Panc1 (cell line): ENCODE measurements at regions not wholly inside any gene's neighbourhood (a gene's known extent, or its start where the extent isn't known, plus 50 kb on each side); places are given as distances from the start of the nearest gene placed in this dataset.

Experiments
- POLR2AphosphoS5 ChIP-seq: IDR thresholded peaks from 2 replicates; pipeline ENCODE4 v1.6.1; 2012; ENCODE audit warnings: mild to moderate bottlenecking, low read depth, low read length, moderate library complexity
- TF ChIP-seq, protein P1 (sequence below): fragments of 450-650 bp; IDR thresholded peaks from 2 replicates; pipeline ENCODE4 v1.5.1; 2017; ENCODE audit warnings: mild to moderate bottlenecking
- TF ChIP-seq, protein P2 (sequence below), 2 experiments: IDR thresholded peaks; 2 replicates each; pipeline ENCODE4 v1.6.1; 2011 to 2012; ENCODE audit warnings: low read depth in 2 of 2, control low read depth in 1 of 2, low read length in 1 of 2, mild to moderate bottlenecking in 1 of 2, moderate library complexity in 1 of 2; ENCODE audit not compliant: insufficient read depth in 1 of 2

DNA sequence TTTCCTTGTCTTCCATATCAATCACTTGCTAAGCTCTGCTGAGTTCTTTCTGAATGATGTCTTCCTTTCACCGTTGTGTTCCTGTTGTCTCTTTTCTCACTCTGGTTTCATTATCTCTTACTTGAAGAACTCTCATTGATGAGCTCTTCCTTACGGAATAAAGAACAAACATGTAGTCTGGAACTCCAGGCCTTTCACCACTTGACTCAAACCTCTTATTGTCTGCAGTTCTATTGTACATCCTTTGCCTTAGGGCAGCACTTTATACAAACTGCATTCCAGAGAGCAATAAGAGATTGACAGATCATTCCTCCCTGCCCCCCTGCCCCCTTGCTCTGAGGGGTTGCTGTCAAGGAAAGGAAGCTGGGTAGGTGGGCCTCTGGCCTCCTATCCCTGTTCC, 517.4 kb downstream of the TMEM135 start:
- TF ChIP-seq, protein P1, sequence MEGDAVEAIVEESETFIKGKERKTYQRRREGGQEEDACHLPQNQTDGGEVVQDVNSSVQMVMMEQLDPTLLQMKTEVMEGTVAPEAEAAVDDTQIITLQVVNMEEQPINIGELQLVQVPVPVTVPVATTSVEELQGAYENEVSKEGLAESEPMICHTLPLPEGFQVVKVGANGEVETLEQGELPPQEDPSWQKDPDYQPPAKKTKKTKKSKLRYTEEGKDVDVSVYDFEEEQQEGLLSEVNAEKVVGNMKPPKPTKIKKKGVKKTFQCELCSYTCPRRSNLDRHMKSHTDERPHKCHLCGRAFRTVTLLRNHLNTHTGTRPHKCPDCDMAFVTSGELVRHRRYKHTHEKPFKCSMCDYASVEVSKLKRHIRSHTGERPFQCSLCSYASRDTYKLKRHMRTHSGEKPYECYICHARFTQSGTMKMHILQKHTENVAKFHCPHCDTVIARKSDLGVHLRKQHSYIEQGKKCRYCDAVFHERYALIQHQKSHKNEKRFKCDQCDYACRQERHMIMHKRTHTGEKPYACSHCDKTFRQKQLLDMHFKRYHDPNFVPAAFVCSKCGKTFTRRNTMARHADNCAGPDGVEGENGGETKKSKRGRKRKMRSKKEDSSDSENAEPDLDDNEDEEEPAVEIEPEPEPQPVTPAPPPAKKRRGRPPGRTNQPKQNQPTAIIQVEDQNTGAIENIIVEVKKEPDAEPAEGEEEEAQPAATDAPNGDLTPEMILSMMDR: no peak
- no peak for TF ChIP-seq POLR2AphosphoS5
- TF ChIP-seq, protein P2, sequence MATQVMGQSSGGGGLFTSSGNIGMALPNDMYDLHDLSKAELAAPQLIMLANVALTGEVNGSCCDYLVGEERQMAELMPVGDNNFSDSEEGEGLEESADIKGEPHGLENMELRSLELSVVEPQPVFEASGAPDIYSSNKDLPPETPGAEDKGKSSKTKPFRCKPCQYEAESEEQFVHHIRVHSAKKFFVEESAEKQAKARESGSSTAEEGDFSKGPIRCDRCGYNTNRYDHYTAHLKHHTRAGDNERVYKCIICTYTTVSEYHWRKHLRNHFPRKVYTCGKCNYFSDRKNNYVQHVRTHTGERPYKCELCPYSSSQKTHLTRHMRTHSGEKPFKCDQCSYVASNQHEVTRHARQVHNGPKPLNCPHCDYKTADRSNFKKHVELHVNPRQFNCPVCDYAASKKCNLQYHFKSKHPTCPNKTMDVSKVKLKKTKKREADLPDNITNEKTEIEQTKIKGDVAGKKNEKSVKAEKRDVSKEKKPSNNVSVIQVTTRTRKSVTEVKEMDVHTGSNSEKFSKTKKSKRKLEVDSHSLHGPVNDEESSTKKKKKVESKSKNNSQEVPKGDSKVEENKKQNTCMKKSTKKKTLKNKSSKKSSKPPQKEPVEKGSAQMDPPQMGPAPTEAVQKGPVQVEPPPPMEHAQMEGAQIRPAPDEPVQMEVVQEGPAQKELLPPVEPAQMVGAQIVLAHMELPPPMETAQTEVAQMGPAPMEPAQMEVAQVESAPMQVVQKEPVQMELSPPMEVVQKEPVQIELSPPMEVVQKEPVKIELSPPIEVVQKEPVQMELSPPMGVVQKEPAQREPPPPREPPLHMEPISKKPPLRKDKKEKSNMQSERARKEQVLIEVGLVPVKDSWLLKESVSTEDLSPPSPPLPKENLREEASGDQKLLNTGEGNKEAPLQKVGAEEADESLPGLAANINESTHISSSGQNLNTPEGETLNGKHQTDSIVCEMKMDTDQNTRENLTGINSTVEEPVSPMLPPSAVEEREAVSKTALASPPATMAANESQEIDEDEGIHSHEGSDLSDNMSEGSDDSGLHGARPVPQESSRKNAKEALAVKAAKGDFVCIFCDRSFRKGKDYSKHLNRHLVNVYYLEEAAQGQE (IDR thresholded peaks at IDR 0.05; ENCODE audit: insufficient read depth in 1 of 2, low read depth in 2 of 2, low read length in 1 of 2): no peak
